ENCODE measurements at regions not wholly inside any gene's neighbourhood (a gene's known extent, or its start where the extent isn't known, plus 50 kb on each side); places are given as distances from the start of the nearest gene placed in this dataset.

GRCh38 chr6:92363111-92363510 lies 1056.2 kb downstream of the EPHA7 start:
- Histone ChIP-seq H3K27ac (no peak overlapping the region), H3K4me1 (no peaks in the 10 kb centered on the region), H3K4me3 (no peak overlapping the region), H3K27me3 (no peaks in the 10 kb centered on the region), H3K9me3 (no peaks in the 10 kb centered on the region), H3K36me3 (no peaks in the 10 kb centered on the region)
- no peak for TF ChIP-seq CTCF (IDR thresholded peaks at IDR 0.05)
- intact Hi-C loops (cut with DNase I): no loop called here
- no peak for ATAC-seq
- DNase-seq: no peak

GRCh38 chr6:92362404-92362803 lies 1057.0 kb downstream of the EPHA7 start:
- H3K4me1 ChIP-seq: no peaks in the 10 kb centered on the region
- TF ChIP-seq CTCF (IDR thresholded peaks at IDR 0.05): no peak
- ATAC-seq: no peak
- intact Hi-C loops (cut with DNase I): no loop called here
- no peaks in the 10 kb centered on the region for H3K27me3 ChIP-seq
- H3K4me3 ChIP-seq: no peak overlapping the region
- no peaks in the 10 kb centered on the region for H3K36me3 ChIP-seq
- H3K27ac ChIP-seq: no peak overlapping the region
- no peaks in the 10 kb centered on the region for H3K9me3 ChIP-seq
- no peak for DNase-seq

GRCh38 chr6:92361990-92362389 lies 1057.4 kb downstream of the EPHA7 start:
- Histone ChIP-seq H3K4me3 (no peak overlapping the region), H3K27ac (no peak overlapping the region), H3K27me3 (no peaks in the 10 kb centered on the region), H3K4me1 (no peaks in the 10 kb centered on the region), H3K36me3 (no peaks in the 10 kb centered on the region), H3K9me3 (no peaks in the 10 kb centered on the region)
- DNase-seq (no peak), ATAC-seq (no peak)
- TF ChIP-seq CTCF (IDR thresholded peaks at IDR 0.05): no peak
- intact Hi-C loops (cut with DNase I): no loop called here

GRCh38 chr6:92354270-92354829 lies 1065.0 kb downstream of the EPHA7 start:
- no peaks in the 10 kb centered on the region for H3K27me3 ChIP-seq
- no peak overlapping the region for H3K27ac ChIP-seq
- no peak overlapping the region for H3K4me3 ChIP-seq
- no peaks in the 10 kb centered on the region for H3K4me1 ChIP-seq
- H3K9me3 ChIP-seq: no peaks in the 10 kb centered on the region
- ATAC-seq: no peak
- TF ChIP-seq CTCF (IDR thresholded peaks at IDR 0.05): no peak
- no peaks in the 10 kb centered on the region for H3K36me3 ChIP-seq
- intact Hi-C loops (cut with DNase I): no loop called here
- no peak for DNase-seq

GRCh38 chr6:92352130-92352529 lies 1067.2 kb downstream of the EPHA7 start:
- no peaks in the 10 kb centered on the region for H3K27me3 ChIP-seq
- TF ChIP-seq CTCF (IDR thresholded peaks at IDR 0.05): no peak
- H3K4me3 ChIP-seq: no peak overlapping the region
- intact Hi-C loops (cut with DNase I): no loop called here
- no peaks in the 10 kb centered on the region for H3K36me3 ChIP-seq
- no peaks in the 10 kb centered on the region for H3K4me1 ChIP-seq
- H3K9me3 ChIP-seq: no peaks in the 10 kb centered on the region
- DNase-seq: no peak
- H3K27ac ChIP-seq: no peak overlapping the region
- ATAC-seq: no peak

- DNase-seq: no peak
- no peak for TF ChIP-seq CTCF (IDR thresholded peaks at IDR 0.05)
- H3K9me3 ChIP-seq: no peaks in the 10 kb centered on the region
- no peaks in the 10 kb centered on the region for H3K4me1 ChIP-seq
- no peaks in the 10 kb centered on the region for H3K36me3 ChIP-seq
- intact Hi-C loops (cut with DNase I): no loop called here
- no peaks in the 10 kb centered on the region for H3K27me3 ChIP-seq
- no peak for ATAC-seq
- H3K27ac ChIP-seq: no peak overlapping the region
- no peak overlapping the region for H3K4me3 ChIP-seq
Observed at GRCh38 chr6:92341201-92341600, 1078.2 kb downstream of the EPHA7 start.

Measured in upper lobe of right lung (tissue), 1 donor.